Upper lobe of right lung (tissue), 1 donor: ENCODE measurements at regions not wholly inside any gene's neighbourhood (a gene's known extent, or its start where the extent isn't known, plus 50 kb on each side); places are given as distances from the start of the nearest gene placed in this dataset.

ENCODE experiments used
- ATAC-seq: fragments of 200-7000 bp; cut with Tn5 transposase; one replicate; pipeline ENCODE4 v1.9.1; 2020; ENCODE audit warnings: mild to moderate bottlenecking, moderate library complexity
- DNase-seq: peaks from one replicate; pipeline ENCODE4 v3.0.0-alpha.2; 2020
- H3K27ac ChIP-seq: fragments of 200-600 bp; one replicate; pipeline ENCODE4 v1.8.0; 2022
- H3K27me3 ChIP-seq: fragments of 200-600 bp; one replicate; pipeline ENCODE4 v1.8.0; 2022; ENCODE audit warnings: mild to moderate bottlenecking
- H3K36me3 ChIP-seq: fragments of 200-600 bp; one replicate; pipeline ENCODE4 v1.8.0; 2022
- H3K4me1 ChIP-seq: fragments of 200-600 bp; one replicate; pipeline ENCODE4 v1.8.0; 2022
- H3K4me3 ChIP-seq: fragments of 200-600 bp; one replicate; pipeline ENCODE4 v1.8.0; 2022; ENCODE audit warnings: mild to moderate bottlenecking
- H3K9me3 ChIP-seq: fragments of 200-600 bp; one replicate; pipeline ENCODE4 v1.8.0; 2022
- CTCF ChIP-seq: fragments of 200-600 bp; IDR thresholded peaks from one replicate; pipeline ENCODE4 v1.8.0; 2022; ENCODE audit warnings: antibody characterized with exemption
- intact Hi-C: fragments of 100-400 bp; cut with DNase I; formaldehyde crosslinking; loops from one replicate; pipeline ENCODE4 v1.11.0; 2022
- donor health status: DM: no; HTN: yes; CAD: no; lungs with severe emphysema.

DNA sequence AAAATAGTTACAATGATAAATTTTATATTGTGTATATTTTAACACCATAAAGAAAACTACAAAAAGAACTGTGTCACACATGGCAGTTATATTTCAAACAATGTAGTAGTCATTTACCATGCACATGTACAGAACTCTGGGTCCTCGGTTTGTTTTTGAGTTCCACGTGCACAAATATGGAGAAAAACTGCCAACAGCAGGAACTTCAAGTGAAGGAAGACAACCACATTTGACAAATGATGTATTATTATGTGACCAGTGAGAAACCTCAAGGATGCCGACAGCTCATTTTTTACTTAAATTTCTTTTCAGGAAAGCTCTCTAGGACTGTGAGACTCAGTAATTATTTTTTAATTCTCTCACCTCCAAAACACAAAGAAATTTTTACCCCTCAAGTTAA is 244.2 kb upstream of the USP15 start:
- intact Hi-C loops: no loop called here
- Histone ChIP-seq H3K9me3 (no peaks in the 10 kb centered on the region), H3K4me1 (no peaks in the 10 kb centered on the region), H3K4me3 (no peak overlapping the region), H3K36me3 (no peaks in the 10 kb centered on the region), H3K27me3 (no peaks in the 10 kb centered on the region), H3K27ac (no peak overlapping the region)
- TF ChIP-seq CTCF: no peak
- ATAC-seq (no peak), DNase-seq (no peak)

GRCh38 chr12:62021808-62022207 is 238.4 kb upstream of the USP15 start:
- no peak for TF ChIP-seq CTCF
- H3K4me1 ChIP-seq: no peaks in the 10 kb centered on the region
- no peaks in the 10 kb centered on the region for H3K9me3 ChIP-seq
- H3K27me3 ChIP-seq: no peaks in the 10 kb centered on the region
- ATAC-seq: no peak
- intact Hi-C loops: no loop called here
- H3K4me3 ChIP-seq: no peak overlapping the region
- no peaks in the 10 kb centered on the region for H3K36me3 ChIP-seq
- DNase-seq: no peak
- H3K27ac ChIP-seq: no peak overlapping the region

- H3K4me1 ChIP-seq: no peaks in the 10 kb centered on the region
- DNase-seq (no peak), ATAC-seq (no peak)
- no peak for TF ChIP-seq CTCF
- H3K36me3 ChIP-seq: no peaks in the 10 kb centered on the region
- H3K9me3 ChIP-seq: no peaks in the 10 kb centered on the region
- H3K27me3 ChIP-seq: no peaks in the 10 kb centered on the region
- intact Hi-C loops: no loop called here
- no peak overlapping the region for H3K4me3 ChIP-seq
- no peak overlapping the region for H3K27ac ChIP-seq
These were observed 231.7 kb upstream of the USP15 start for GRCh38 chr12:62028536-62028935.

DNA sequence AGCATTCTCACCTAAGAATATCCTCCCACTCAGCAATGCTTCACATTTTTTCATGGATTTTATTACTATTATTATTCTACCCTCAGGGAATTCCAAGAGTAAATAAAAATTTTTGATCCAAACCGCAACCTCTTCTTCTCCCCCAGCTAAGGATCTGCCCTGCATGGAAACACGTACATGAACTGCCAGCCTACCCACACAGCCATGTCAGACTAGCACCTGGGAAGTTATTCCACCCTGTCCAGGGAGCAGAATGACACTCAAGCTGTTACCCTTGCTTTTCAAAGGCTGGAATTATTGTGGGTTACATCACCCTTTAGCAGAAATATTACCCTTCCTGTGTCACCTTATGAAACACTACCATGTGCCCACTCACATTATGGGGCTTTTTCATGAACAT is 227.3 kb upstream of the USP15 start:
- intact Hi-C loops: no loop called here
- no peak for TF ChIP-seq CTCF
- DNase-seq (no peak), ATAC-seq (no peak)
- Histone ChIP-seq H3K27ac (no peak overlapping the region), H3K27me3 (no peaks in the 10 kb centered on the region), H3K36me3 (no peaks in the 10 kb centered on the region), H3K4me3 (no peak overlapping the region), H3K4me1 (no peaks in the 10 kb centered on the region), H3K9me3 (no peaks in the 10 kb centered on the region)

DNA sequence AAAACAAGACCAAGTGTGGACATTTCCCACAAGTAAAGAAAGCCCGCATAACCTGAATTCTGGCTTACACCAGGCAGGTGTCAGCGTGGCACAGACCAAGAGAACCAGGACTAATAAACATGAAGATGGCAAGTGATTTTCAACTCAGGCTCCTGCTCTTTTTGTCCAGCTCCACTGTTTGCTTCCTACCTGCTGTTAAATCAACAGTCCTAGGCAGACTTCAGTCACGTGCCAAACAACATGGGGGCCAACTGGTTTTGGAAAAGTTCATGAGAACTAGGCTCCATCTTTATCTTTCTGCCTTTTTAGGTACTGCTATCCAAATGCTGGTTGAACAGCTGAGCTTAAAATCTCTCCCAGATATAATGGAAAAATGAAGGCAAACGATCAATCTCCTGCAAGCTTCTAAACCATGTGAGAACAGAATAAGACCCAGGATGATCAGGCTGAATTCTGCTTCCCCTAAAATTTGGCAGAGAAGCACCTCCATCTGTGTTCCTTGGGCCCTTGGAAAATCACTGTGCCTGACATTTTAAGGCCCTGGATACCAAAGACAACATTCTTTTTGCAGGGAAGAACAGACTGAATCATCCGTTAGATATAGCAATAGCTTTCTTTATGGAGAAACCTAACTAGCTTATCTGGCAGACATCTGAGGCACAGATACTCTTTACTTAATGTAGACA is 215.6 kb upstream of the USP15 start:
- TF ChIP-seq CTCF: no peak
- H3K36me3 ChIP-seq: no peaks in the 10 kb centered on the region
- H3K9me3 ChIP-seq: no peaks in the 10 kb centered on the region
- H3K4me1 ChIP-seq: no peaks in the 10 kb centered on the region
- no peak for DNase-seq
- no peak overlapping the region for H3K27ac ChIP-seq
- no peak overlapping the region for H3K4me3 ChIP-seq
- ATAC-seq: no peak
- intact Hi-C loops: no loop called here
- no peaks in the 10 kb centered on the region for H3K27me3 ChIP-seq

GRCh38 chr12:62045211-62045610 is 215.0 kb upstream of the USP15 start:
- ATAC-seq: no peak
- TF ChIP-seq CTCF: no peak

More at GRCh38 chr12:62045211-62045610, 215.0 kb upstream of the USP15 start:
- no peaks in the 10 kb centered on the region for H3K27me3 ChIP-seq
- no peak overlapping the region for H3K4me3 ChIP-seq
- DNase-seq: no peak
- no peaks in the 10 kb centered on the region for H3K36me3 ChIP-seq
- no peaks in the 10 kb centered on the region for H3K4me1 ChIP-seq
- intact Hi-C loops: no loop called here
- H3K27ac ChIP-seq: no peak overlapping the region
- no peaks in the 10 kb centered on the region for H3K9me3 ChIP-seq
